ENCODE measurements at regions not wholly inside any gene's neighbourhood (a gene's known extent, or its start where the extent isn't known, plus 50 kb on each side); places are given as distances from the start of the nearest gene placed in this dataset.

DNA sequence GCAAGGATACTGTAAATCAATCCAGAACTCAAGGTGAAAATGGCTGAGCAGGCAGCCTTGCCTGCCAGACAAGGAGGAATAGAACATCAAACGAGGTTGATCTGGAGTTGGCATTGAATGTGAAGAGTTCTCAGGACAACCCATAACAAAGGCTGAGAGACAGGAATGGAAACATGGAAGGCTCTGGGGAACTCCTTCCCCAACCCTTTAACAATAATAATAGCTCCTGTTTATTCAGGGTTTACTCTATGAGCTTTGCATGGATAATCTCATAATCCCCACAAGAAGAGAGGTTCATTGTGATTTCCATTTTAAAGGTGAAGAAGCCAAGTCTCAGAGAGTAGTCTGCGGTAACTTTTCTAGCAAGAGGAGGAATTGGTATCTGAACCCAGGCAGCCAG is 151.7 kb downstream of the SOD2 start:
- TF ChIP-seq, protein P1, sequence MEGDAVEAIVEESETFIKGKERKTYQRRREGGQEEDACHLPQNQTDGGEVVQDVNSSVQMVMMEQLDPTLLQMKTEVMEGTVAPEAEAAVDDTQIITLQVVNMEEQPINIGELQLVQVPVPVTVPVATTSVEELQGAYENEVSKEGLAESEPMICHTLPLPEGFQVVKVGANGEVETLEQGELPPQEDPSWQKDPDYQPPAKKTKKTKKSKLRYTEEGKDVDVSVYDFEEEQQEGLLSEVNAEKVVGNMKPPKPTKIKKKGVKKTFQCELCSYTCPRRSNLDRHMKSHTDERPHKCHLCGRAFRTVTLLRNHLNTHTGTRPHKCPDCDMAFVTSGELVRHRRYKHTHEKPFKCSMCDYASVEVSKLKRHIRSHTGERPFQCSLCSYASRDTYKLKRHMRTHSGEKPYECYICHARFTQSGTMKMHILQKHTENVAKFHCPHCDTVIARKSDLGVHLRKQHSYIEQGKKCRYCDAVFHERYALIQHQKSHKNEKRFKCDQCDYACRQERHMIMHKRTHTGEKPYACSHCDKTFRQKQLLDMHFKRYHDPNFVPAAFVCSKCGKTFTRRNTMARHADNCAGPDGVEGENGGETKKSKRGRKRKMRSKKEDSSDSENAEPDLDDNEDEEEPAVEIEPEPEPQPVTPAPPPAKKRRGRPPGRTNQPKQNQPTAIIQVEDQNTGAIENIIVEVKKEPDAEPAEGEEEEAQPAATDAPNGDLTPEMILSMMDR (IDR thresholded peaks at IDR 0.05) = no peak
- TF ChIP-seq POLR2A (IDR thresholded peaks at IDR 0.05) = no peak
